ENCODE measurements at regions not wholly inside any gene's neighbourhood (a gene's known extent, or its start where the extent isn't known, plus 50 kb on each side); places are given as distances from the start of the nearest gene placed in this dataset.

DNA sequence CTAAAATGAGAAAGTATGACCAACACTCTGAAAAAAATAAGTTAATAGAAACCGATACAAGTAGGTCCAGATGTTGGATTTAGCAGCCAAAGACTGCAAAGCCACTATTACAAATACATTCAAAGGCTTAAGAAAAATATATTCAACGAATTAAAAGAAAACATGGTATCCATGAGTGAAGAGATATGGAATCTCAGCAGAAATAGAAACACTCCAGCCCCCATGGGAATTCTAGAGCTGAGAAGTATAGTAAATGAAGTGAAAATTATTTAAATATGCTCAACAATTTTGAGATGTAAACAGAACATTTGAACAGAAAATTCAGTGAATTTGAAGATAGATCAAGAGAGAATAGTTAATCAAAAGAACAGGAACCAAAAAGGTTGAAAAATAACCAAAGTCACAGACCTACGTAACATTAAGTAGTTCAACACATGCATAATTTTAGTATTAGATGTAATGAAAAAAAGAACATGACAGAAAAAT lies 72.0 kb upstream of the WIPF3 start:
- H2AFZ ChIP-seq (ENCODE audit: low read depth, low read length, poor library complexity, severe bottlenecking) = no peak overlapping the region
- no peaks in the 10 kb centered on the region for H3K36me3 ChIP-seq (ENCODE audit: control insufficient read depth in 1 of 2, insufficient read depth in 2 of 2, low read length in 2 of 2)
- RAD21 ChIA-PET (ENCODE audit: low non-redundant PET in 1 of 2, low total read pairs in 2 of 2, uncharacterized antibody in 2 of 2, unreplicated experiment in 2 of 2) = no interaction called here
- no peaks in the 10 kb centered on the region for H3K9me3 ChIP-seq (ENCODE audit: control insufficient read depth in 1 of 2, insufficient read depth in 1 of 2, low read depth in 1 of 2, low read length in 2 of 2)
- H3K9ac ChIP-seq (ENCODE audit: low read length) = no peak overlapping the region
- ATAC-seq (no peak), DNase-seq (ENCODE audit: low read depth, low spot score) (no peak)
- H3K27ac ChIP-seq (ENCODE audit: low read depth, low read length) = no peak overlapping the region
- CTCF ChIA-PET = no interaction called here
- no peaks in the 10 kb centered on the region for H3K79me2 ChIP-seq (ENCODE audit: insufficient read depth, low read length)
- H3K4me2 ChIP-seq (ENCODE audit: low read length) = no peak overlapping the region
- POLR2A ChIA-PET = no interaction called here
- H3K4me1 ChIP-seq (ENCODE audit: control insufficient read depth in 1 of 2, insufficient read depth in 2 of 2, low read length in 2 of 2) = no peaks in the 10 kb centered on the region
- TF ChIP-seq, protein P1, sequence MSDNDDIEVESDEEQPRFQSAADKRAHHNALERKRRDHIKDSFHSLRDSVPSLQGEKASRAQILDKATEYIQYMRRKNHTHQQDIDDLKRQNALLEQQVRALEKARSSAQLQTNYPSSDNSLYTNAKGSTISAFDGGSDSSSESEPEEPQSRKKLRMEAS (IDR thresholded peaks at IDR 0.05) = no peak
- TF ChIP-seq CBX3 (IDR thresholded peaks at IDR 0.05; ENCODE audit: low read depth) (no peak), JUND (IDR thresholded peaks at IDR 0.05) (no peak), ELF1 (IDR thresholded peaks at IDR 0.05; ENCODE audit: borderline replicate concordance, low read depth) (no peak), SP1 (IDR thresholded peaks at IDR 0.05; ENCODE audit: low read depth) (no peak), TCF7L2 (IDR thresholded peaks at IDR 0.05; ENCODE audit: borderline replicate concordance, extremely low read depth, insufficient read depth, insufficient read length) (no peak), YY1 (IDR thresholded peaks at IDR 0.05; ENCODE audit: extremely low read depth, insufficient replicate concordance, low read depth, low read length) (no peak), EGR1 (IDR thresholded peaks at IDR 0.05; ENCODE audit: low read depth) (no peak), CEBPB (IDR thresholded peaks at IDR 0.05; ENCODE audit: low read depth) (no peak), SIN3A (IDR thresholded peaks at IDR 0.05; ENCODE audit: low read depth) (no peak), ZNF274 (IDR thresholded peaks at IDR 0.05; ENCODE audit: low read depth, low read length) (no peak)
- TF ChIP-seq, protein P2, sequence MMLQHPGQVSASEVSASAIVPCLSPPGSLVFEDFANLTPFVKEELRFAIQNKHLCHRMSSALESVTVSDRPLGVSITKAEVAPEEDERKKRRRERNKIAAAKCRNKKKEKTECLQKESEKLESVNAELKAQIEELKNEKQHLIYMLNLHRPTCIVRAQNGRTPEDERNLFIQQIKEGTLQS (IDR thresholded peaks at IDR 0.05) = no peak
- TF ChIP-seq, protein P3, sequence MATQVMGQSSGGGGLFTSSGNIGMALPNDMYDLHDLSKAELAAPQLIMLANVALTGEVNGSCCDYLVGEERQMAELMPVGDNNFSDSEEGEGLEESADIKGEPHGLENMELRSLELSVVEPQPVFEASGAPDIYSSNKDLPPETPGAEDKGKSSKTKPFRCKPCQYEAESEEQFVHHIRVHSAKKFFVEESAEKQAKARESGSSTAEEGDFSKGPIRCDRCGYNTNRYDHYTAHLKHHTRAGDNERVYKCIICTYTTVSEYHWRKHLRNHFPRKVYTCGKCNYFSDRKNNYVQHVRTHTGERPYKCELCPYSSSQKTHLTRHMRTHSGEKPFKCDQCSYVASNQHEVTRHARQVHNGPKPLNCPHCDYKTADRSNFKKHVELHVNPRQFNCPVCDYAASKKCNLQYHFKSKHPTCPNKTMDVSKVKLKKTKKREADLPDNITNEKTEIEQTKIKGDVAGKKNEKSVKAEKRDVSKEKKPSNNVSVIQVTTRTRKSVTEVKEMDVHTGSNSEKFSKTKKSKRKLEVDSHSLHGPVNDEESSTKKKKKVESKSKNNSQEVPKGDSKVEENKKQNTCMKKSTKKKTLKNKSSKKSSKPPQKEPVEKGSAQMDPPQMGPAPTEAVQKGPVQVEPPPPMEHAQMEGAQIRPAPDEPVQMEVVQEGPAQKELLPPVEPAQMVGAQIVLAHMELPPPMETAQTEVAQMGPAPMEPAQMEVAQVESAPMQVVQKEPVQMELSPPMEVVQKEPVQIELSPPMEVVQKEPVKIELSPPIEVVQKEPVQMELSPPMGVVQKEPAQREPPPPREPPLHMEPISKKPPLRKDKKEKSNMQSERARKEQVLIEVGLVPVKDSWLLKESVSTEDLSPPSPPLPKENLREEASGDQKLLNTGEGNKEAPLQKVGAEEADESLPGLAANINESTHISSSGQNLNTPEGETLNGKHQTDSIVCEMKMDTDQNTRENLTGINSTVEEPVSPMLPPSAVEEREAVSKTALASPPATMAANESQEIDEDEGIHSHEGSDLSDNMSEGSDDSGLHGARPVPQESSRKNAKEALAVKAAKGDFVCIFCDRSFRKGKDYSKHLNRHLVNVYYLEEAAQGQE (IDR thresholded peaks at IDR 0.05; ENCODE audit: low read depth) = no peak
- TF ChIP-seq, protein P4, sequence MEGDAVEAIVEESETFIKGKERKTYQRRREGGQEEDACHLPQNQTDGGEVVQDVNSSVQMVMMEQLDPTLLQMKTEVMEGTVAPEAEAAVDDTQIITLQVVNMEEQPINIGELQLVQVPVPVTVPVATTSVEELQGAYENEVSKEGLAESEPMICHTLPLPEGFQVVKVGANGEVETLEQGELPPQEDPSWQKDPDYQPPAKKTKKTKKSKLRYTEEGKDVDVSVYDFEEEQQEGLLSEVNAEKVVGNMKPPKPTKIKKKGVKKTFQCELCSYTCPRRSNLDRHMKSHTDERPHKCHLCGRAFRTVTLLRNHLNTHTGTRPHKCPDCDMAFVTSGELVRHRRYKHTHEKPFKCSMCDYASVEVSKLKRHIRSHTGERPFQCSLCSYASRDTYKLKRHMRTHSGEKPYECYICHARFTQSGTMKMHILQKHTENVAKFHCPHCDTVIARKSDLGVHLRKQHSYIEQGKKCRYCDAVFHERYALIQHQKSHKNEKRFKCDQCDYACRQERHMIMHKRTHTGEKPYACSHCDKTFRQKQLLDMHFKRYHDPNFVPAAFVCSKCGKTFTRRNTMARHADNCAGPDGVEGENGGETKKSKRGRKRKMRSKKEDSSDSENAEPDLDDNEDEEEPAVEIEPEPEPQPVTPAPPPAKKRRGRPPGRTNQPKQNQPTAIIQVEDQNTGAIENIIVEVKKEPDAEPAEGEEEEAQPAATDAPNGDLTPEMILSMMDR (IDR thresholded peaks at IDR 0.05 in 2 of 3, conservative IDR thresholded peaks at IDR 0.05 in 1 of 3; ENCODE audit: borderline replicate concordance in 1 of 3, insufficient read depth in 1 of 3, low read depth in 2 of 3, low read length in 2 of 3) = no peak
- TF ChIP-seq, protein P5, sequence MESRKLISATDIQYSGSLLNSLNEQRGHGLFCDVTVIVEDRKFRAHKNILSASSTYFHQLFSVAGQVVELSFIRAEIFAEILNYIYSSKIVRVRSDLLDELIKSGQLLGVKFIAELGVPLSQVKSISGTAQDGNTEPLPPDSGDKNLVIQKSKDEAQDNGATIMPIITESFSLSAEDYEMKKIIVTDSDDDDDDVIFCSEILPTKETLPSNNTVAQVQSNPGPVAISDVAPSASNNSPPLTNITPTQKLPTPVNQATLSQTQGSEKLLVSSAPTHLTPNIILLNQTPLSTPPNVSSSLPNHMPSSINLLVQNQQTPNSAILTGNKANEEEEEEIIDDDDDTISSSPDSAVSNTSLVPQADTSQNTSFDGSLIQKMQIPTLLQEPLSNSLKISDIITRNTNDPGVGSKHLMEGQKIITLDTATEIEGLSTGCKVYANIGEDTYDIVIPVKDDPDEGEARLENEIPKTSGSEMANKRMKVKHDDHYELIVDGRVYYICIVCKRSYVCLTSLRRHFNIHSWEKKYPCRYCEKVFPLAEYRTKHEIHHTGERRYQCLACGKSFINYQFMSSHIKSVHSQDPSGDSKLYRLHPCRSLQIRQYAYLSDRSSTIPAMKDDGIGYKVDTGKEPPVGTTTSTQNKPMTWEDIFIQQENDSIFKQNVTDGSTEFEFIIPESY (IDR thresholded peaks at IDR 0.05; ENCODE audit: extremely low read depth, insufficient replicate concordance, low read length) = no peak
- no peaks in the 10 kb centered on the region for H3K27me3 ChIP-seq (ENCODE audit: insufficient read depth, low read length)
- no peak overlapping the region for H3K4me3 ChIP-seq (replicated peaks in 1 of 2; ENCODE audit: low read depth in 1 of 2, low read length in 2 of 2)
- BruUV-seq (replicated peaks) = no TSS peak
- no peaks in the 10 kb centered on the region for H3K9me2 ChIP-seq (ENCODE audit: insufficient read depth)
- intact Hi-C loops (cut with micrococcal nuclease) = no loop called here
- H4K20me1 ChIP-seq (ENCODE audit: insufficient read depth) = no peaks in the 10 kb centered on the region
